ENCODE measurements at regions not wholly inside any gene's neighbourhood (a gene's known extent, or its start where the extent isn't known, plus 50 kb on each side); places are given as distances from the start of the nearest gene placed in this dataset.
A peak's percentile ranks its signal among the peaks of the same experiment; 100 is the strongest.

GRCh38 chr14:27958757-27959156, 807.8 kb upstream of the FOXG1 start:
- DNase-seq (ENCODE audit: low spot score): no peak

DNA sequence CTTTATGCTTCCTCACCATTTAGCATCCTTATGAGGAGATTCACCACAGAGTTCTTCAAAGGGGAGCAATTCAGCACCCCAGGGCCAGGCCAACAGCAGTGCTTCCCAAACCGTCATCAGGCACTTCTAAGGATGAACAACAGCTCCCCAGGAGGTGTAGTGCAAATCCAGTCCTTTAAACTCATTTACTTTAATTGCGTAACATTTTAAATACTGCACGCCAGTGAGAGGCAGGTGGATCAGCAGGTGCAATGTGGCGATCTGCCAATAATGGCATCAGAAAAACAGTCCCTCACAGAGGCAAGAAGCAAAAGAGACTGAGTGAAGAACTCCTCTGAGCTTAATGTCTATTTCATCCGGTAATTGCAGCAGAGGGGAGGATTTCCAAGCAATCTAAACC, 770.9 kb upstream of the FOXG1 start:
- no peak for DNase-seq (ENCODE audit: low spot score)

DNA sequence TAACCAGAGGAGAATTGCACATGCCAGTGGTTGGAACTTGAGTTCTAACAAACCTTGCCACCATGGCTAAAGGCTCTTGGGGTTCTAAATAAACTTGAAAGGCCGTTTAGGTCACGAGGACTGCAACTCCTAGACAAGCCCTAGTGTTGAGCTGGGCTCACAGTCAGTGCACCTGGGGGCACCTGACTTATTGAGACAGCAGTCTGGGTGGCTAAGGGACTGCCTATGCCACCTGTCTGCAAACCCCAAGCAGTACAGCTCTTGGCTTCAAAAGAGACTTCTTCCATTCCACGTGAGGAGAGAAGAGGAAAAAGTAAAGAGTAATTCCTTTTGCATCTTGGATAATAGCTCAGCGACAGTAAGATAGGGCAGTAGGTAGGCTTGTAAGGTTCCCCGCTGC, 765.6 kb upstream of the FOXG1 start:
- DNase-seq (ENCODE audit: low spot score): no peak

DNA sequence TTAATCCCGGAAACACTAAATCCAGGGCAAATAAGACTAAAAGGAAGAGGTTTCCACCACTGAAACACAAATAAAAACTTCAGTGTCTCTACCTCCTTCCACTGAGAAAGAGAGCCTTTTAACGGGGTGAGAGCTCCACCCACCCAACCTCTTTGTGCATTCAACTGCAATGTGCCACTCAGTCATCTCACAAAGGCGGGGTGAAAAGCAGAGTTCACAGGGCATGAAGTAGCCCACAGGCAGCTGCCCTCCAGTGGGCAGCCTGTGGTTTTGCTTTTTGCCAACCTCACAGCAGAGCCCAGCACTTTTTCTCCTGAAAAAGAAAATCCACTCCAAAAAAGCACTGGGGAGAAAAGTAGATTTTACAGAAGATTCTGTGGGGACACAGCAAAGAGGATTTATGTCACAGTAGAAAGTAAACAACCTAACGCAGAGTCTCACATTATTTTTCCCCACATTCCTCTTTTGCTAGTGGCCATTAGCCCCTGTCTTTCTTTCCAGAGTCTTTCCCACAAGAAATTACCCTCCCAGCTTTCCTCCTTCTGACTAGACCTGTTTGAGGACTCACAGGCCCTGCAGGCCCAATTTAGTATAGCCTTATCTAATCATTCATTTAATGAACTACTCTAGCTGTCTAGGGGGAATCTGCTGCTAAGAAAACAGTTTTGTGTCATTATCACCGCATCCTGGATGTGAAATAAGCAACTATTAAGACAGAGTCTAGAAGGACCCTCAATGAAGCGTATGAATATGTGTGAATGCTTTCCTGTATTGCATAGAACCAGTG, 753.8 kb upstream of the FOXG1 start:
- DNase-seq (ENCODE audit: low spot score): peak; percentile 6

GRCh38 chr14:28020112-28020511, 746.5 kb upstream of the FOXG1 start:
- DNase-seq (ENCODE audit: low spot score): no peak

DNA sequence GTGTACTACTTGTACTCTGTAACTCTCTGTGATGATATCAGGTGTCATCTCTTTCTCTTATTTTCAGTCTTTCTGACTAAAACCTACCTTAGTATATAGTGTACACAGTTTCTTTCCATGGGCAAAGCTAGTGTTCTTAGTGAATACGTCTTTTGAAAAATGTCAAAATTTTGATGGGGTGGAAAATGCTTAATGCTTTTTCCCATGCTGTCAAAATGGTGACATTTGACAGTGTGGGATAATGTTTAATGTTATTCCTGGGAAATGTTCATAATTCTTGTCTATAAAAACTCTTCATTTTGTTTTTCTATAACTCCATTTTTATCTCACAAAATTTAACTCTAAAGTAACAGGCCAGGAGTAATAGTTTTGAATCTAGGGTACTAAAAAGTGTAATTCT, 742.7 kb upstream of the FOXG1 start:
- no peak for DNase-seq (ENCODE audit: low spot score)

- DNase-seq (ENCODE audit: low spot score): no peak
Measured at GRCh38 chr14:28052251-28052650, 714.3 kb upstream of the FOXG1 start.

DNA sequence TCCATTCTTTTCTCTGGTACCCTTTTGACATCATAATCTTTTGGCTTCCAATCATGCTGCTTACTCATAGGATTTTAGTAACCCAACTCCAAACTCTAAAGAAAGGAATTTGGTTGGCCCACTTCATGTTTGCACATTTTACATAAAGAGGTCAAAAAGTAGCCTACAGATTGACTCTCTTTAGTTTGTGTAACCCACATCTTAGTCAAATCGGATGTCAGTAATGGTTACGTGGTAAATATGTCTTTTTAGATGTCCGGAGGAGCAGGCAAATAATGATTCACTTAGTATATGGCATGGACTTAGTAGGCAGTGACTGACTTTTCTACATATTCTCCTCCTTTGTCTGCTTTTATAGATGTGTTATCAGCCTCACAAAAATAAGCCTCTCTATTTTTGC, 711.6 kb upstream of the FOXG1 start:
- DNase-seq (ENCODE audit: low spot score): no peak

GRCh38 chr14:28057359-28058296, 709.0 kb upstream of the FOXG1 start:
- no peak for DNase-seq (ENCODE audit: low spot score)

DNA sequence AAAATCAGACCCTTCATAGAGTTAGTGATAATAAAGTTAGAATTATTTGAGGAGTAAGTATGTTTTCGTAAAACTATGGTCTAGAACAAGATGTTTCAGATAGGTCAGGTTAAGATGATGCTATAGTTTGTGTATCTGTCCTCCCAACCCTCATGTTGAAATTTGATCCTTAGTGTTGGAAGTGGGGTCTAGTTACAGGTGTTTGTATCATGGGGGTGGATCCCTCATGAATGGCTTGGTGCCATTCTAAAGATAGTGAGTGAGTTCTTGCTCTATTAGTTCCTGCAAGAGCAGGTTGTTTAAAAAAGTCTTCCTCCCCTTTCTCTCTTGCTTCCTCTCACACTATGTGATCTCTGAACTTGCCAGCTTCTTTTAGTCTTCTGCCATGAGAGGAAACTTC, 707.3 kb upstream of the FOXG1 start:
- DNase-seq (ENCODE audit: low spot score): no peak

DNA sequence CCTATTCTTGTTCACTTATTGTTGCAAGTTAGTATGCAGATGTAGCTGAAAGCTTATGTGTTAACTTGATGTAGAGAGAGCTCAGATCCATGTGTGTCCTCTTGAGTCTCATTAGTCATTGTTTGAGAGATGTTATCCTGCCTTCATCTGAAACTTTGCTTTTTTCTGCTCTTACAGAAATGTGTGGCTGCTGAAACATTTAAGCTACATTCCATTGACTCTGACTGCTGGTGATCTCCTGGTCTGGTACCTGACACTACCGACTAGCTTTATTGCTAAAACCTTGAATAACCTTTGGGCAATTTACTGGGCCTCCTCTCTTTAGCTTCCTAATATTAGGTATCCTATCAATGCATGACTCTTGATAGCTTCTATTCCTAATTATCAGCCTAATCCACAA, 705.6 kb upstream of the FOXG1 start:
- no peak for DNase-seq (ENCODE audit: low spot score)

GRCh38 chr14:28077021-28077420, 689.6 kb upstream of the FOXG1 start:
- no peak for DNase-seq (ENCODE audit: low spot score)

DNA sequence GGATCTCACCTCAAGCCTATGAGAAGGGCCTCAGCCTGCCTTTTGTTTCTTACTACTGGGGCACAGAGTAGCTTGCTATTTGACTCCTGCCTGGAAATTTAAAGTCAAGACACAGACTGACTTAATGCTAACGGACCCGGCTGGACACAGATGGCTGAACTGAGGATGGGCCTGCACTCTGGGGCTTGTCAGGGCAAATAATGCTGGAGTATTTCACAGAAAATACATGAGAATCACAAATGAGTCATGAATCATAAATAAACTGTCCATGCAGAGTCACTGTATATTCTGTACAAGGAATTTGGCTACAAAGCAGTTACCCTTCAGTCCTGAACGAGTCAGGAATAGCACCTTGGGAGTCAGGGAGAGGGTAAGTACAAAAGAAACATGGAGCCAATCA, 683.2 kb upstream of the FOXG1 start:
- DNase-seq (ENCODE audit: low spot score): no peak

GRCh38 chr14:28088125-28088524, 678.5 kb upstream of the FOXG1 start:
- DNase-seq (ENCODE audit: low spot score): no peak

GRCh38 chr14:28097585-28097984, 669.0 kb upstream of the FOXG1 start:
- DNase-seq (ENCODE audit: low spot score): no peak

GRCh38 chr14:28098856-28099255, 667.7 kb upstream of the FOXG1 start:
- no peak for DNase-seq (ENCODE audit: low spot score)

DNA sequence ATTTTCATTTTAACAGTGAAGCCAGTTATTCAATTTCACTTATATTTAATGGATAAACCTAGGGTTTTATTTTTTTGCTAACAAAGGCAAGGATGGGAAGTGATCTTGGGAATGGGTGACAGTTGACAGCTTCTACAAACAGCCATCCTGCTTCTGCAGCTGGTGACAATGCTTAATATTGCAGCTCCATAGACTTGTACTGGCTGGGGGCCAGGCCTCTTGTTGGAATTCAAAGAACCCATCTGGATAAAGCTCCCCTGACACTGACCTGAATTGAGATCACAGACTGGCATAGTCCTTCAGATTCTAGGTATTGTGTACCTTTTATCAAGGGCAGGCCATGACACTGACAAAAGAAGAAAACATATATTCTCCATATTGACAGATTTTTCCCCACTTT, 664.6 kb upstream of the FOXG1 start:
- no peak for DNase-seq (ENCODE audit: low spot score)

DNA sequence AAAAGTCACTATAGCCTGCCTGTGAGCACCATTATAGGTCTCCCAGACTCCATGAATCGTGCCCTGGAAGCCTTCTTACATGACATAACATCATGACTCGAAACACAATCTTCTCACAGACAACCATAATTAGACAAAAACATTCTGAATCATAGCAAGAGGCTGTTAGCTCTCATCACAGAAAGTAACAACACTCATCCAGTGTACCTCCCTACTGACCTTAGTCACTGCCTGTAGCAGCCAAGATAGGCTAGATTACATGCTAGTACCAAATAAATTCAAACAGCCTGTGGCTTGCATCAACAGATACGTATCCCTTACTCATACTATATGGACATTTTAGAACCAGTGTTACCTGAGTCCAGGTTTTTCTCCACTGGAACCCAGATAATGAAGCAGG, 663.8 kb upstream of the FOXG1 start:
- no peak for DNase-seq (ENCODE audit: low spot score)

- no peak for DNase-seq (ENCODE audit: low spot score)
Measured at GRCh38 chr14:28113311-28113710, 653.3 kb upstream of the FOXG1 start.

DNA sequence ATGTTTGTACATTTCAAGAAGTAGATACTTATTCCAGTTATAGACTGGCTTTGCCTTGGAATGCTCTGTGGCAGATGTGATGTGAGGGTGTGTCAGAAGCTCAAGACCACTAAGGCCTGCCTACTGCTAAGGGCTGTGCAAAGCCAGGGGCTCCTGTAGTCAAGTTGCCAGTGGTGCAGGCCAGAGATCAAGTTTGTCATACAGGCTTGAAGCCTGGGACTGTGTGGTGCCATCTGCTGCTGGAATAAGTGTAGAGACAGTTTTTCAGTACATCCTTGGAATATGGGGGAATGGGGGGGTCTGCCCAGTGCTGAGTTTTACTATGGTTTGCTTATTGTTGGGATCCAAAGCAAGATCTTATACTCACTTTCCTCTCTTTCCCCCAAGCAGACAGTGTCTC, 649.9 kb upstream of the FOXG1 start:
- DNase-seq (ENCODE audit: low spot score): no peak

DNA sequence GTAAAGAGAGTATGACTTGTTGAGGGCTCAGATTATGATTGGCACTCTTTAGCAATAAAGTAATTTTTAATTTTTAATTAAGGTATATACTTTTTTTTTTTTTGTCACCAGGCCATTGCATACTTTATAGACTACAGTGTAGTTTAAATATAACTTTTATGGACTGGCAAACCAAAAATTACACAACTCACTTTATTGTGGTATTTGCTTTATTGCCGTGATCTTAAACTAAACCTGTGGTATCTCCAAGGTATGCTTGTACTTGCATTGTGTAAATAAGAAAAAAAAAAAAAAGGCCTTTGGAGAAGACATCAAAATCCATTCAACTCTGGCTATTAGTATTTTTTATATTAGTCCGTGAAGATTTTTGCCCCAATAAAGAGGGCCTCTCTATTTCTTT, 646.7 kb upstream of the FOXG1 start:
- DNase-seq (ENCODE audit: low spot score): no peak

DNA sequence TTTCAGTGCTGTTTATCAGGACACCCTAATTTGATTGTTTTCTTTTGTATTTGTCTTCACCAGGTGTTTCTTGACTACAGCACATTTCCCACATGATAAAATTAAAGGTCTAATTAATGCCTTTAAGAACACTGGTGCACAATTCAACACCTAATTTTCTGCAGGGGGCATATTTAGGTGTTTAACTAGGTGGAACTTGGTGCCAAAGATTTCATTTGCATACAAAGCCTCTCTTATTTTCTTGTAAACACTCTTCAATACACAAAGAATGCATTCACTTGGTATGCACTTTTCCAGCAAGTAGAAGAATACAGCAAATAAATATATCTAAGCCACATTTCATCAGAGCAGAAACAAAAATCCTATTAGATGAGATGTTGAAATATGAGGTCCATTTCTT, 646.2 kb upstream of the FOXG1 start:
- no peak for DNase-seq (ENCODE audit: low spot score)

GRCh38 chr14:28121512-28122297, 644.9 kb upstream of the FOXG1 start:
- no peak for DNase-seq (ENCODE audit: low spot score)
